Inflammatory macrophage treated with lipopolysaccharide for 1 hour (primary cell): ENCODE measurements at regions not wholly inside any gene's neighbourhood (a gene's known extent, or its start where the extent isn't known, plus 50 kb on each side); places are given as distances from the start of the nearest gene placed in this dataset.

Experiments used
- DNase-seq, 2 donors: peaks; one replicate each; pipeline ENCODE4 v3.0.0-alpha.2; 2020 to 2022

DNA sequence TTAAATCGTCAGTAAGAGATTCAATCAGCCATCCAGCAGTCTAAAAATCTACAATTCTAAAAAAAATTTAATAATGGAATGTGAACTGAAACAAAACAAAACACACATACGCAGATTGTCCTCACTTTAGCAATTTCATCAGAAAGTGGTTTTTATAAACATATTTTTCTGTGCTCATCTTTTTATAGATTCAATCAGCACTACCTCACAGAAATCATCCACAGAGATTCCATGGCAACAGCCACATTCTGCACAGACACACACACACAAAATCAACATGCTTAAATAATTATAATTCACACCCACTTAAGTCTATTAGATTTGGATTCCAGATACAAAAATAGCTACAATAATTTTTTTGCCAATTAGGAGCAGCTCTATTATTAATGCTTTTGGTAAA lies 149.0 kb upstream of the KCNIP4 start:
- no peak for DNase-seq

DNA sequence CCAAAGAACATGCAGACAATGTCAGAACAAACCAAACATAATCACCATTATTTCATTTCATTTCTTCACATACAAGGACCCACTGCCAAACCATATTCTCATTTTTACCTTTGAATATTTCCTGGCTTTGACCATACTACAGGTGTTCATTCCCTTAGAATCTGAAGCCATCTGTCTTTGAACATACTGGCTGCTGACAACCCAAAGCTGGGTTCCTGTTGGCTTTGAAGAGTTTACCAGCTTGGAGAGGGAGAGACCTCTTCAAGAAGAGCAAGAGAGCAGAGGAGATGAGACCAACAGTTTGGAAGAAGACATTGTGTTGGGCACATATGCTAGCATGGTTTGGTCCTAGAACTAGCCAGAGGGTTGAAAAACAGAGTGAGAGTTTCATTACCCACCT lies 145.6 kb upstream of the KCNIP4 start:
- no peak for DNase-seq

DNA sequence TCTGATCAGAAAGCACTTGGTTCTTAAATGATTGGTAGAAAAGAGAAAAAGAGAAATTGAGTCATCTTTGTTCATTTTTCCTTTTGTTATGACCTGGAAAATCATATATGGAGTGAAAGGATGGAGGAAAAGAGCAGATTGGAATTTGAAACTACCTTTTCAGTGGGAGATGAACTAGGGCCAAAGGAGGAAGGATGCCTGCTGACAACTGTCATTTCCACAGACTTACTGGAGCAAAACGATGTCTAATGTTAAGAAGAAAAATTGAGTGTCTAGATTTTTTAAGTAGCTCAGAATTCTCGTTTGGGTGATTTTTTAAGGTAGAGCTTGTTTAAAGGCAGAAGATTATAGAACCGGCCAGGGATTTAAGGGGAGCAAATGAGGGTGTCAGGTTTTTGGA lies 144.6 kb upstream of the KCNIP4 start:
- DNase-seq: no peak

DNA sequence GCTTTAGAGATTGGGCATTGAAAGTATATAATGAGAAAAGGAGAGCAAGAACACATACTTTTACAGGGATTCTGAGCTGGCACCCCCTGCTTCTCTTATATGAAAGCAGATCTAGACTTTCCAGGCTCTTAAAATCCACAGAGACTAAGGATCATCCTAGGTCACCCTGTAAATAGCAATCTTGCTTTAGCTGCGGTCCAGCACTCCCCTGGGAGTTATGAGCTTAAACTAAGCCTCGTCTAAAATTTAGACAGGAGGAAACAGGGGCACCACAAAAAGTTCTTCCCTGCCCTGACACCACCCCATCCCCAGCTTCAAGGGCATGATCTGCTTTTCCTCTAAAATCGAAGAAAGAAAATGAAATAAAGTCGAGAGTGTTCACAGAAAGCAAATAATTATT lies 143.3 kb upstream of the KCNIP4 start:
- DNase-seq: no peak

DNA sequence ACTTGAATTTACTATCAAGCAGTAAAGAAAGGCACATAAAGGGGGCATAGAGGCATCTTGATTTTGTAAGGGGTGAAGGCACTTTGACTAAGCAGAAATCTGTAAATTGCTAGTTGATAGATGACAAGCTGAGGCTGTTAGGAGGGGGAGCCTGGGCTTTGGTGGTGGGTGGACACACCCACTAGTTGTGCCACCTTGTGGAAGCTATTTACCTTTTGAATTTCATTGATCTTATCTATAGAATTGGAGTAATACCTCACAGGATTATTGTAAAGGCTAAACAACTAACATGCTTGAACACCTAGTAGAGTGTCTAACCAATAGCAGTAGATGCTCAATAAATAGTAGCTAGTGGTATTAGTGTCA lies 142.8 kb upstream of the KCNIP4 start:
- no peak for DNase-seq

DNA sequence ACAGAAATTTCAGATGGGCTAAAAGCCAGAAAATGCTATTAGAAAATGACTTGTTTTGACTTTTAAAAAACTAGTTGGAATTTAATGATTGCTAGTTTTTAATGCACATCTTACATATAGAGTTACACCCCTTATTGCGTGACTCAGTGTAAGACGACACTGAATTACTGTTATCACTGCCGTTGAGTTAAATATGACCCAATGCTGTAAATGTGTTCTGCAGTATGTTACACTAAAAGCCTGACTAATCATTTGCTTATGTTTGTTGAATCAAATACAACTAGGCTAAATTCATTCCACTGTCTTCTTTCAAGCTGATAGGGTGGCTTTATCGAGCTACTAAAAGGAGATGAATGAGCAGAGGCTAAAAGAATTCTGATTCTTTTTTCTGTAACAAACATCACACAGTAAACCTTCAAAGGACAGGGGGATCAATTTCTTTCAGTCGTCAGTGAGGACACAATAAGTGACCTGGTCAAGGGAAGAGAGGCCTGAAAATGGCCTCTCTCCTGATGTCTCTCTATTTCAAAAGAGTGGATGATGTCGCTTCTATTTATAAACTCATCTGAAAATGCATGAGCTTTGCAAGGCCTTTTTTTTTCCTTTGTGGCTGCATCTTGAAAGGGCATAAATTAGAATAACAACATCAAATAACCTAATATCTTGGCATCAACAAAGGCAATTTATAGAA lies 142.2 kb upstream of the KCNIP4 start:
- no peak for DNase-seq

DNA sequence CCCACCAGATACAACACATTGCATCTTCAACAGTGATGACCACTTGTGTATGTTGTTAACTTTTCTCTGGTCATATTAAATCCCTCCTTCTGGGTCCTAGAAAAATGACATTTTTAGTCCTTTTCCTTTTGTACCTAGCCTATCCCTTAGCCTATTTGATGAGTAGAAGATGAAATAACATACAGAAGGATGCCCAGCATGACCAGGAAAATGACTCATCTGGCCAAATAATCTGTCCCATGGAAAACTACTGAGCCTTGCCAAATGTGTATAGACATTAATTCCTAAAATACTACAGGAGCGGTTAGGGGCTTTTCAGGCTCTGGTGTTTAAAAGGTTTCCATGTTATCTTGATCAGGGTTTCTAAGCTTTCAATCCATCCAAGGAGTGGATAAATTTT lies 129.0 kb upstream of the KCNIP4 start:
- DNase-seq: no peak

DNA sequence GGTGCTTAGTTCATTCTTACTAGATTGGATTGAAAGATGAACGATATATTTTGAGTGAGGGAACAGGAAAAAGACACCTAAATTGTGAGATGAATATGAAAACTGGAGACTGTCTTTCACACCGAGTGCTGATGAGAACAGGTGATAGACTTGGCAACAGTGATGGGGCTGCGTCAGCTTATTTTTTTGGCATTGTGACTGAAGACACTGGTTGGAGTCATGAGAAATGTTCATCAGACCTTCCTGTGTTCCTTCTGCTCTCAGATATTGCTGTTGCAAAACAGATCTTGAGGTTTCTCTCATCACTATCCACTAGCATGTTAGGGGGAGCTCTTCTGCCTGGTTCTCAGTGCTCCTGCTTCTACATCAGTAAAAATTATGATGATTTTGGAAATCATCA lies 124.2 kb upstream of the KCNIP4 start:
- no peak for DNase-seq

DNA sequence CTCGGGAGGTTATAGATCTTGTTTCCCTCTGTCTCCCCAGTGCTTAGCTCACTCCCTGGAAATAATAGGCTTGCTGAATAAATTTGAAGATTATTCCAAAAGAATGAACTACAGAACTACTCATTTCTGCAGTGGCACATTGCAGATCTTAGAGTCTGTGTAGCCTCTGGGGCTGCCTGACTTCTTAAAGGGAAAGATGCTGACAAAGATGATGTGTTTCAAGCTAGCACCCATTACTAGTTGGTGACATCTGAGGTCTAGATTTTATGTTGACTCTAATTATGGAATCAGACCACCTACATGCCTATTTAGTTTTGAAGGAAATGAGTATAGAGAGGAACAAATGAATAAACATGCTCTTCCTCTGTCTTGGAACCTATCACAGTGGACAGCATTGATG lies 123.7 kb upstream of the KCNIP4 start:
- no peak for DNase-seq

DNA sequence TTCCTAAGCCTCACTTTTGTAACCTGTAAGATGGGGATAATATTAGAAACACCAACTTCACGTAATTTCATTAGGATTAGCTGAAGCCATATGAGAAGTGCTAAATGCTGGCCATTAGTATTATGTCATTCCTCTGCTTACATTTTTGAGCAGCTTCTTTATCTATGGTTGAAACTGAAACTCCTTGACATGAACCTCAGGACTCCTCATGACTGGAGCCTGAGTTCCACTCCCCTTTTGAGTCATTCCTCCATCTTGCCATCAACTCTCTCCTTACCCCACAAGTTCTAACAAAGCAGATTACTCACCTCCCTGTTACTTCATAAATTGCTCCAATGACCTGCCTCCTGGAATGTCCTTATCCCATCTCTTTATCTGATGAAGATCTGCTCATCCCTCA lies 123.2 kb upstream of the KCNIP4 start:
- DNase-seq: no peak

DNA sequence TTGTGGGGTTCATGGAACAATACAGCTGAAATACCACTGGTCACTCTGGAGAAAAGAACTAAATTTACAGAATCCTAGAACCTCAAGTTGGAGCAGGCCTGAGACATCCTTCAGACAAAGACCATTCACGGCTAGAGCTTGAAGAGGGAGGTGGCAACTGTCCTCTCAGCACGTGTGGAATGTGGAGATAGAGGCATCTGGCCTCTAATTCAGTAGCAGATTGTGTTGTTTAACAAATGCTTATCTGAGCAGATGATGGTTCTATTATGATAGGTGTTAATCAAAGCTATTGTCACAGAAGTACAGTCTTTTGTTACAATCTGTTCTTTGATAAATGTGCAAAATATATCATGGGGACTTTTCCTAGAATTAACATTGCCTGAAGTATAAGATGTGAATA lies 121.7 kb upstream of the KCNIP4 start:
- no peak for DNase-seq

DNA sequence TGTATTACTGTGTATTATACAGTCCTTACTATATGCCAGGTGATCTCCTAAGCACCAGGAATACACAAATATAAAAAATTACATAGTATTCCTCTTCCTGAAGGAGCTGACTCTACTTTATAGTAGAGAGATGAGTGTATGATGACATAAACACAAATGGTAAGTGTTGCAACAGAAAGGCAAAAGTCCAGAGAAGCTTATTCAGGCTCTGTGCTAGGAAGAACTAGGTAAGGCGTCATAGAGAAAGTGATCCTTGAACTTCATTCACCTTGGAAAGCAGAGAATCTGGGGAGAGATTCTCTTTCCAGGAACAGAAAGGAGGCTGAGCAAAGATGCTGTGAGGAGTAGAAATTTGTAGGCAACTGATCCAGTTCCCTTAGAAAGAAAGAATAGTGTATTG lies 115.0 kb upstream of the KCNIP4 start:
- DNase-seq: no peak

DNA sequence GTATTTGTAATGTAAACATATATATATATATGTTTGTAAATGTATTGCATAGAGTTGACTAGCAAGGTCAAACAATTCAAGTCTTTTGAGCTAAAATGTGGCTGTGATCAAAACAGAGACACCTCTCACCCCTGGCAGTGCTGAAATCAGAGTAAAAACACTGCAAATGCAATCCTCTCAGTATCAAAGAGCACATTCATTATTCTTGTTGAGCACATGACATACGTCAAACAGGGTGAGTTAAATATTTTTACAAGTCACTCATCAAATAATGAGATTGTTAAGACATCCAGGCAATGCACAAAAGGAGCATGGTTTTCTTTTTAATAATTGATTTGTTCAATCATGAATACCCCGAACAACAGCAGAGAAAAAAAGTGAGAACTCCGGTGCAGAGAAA lies 114.1 kb upstream of the KCNIP4 start:
- no peak for DNase-seq

DNA sequence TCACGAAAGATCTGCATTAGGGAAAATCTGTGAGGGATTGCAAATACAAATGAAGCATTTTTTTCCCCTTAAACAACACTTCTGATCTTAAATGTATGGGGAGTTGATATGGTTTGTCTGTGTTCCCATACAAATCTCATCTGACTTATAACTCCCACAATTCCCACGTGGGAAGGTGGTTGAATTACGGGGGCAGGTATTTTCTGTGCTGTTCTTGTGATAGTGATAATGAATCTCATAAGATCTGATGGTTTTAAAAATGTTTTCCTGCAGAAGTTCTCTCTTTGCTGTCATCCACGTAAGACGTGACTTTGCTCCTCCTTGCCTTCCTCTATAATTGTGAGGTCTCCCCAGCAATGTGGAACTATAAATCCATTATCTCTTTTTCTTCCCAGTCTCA lies 107.4 kb upstream of the KCNIP4 start:
- DNase-seq: no peak

DNA sequence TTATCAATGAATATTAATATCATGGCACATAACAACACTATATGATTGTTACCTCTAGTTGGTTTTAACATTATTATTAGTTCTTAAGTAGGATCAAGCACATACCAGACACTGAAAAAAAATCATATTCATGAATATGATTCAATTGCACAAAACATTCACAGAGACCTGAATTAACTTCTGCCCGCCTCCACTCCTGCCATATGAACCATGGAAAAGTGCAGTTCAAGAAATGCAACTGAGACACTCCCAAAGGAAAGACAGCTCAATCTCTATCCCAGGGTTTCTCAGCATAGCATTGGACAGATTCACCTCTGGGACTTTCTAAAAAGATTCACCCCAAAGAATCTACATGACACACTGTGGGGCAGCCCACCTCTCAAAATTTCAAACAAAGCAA lies 103.5 kb upstream of the KCNIP4 start:
- no peak for DNase-seq

DNA sequence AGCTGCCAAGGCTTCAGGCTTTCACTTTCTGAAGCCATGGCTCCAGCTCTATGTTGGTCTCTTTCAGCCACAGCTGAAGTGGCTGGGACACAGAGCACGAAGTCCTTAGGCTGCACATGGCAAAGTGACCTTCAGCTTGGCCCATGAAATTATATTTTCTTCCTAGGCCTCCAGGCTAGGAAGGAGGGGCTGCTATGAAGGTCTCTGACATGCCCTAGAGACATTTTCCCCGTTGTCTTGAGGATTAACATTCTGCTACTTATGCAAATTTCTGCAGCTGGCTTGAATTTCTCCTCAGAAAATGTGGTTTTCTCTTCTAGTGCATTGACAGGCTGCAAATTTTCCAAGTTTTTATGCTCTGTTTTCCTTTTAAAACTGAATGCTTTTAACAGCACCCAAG lies 99.8 kb upstream of the KCNIP4 start:
- no peak for DNase-seq

DNA sequence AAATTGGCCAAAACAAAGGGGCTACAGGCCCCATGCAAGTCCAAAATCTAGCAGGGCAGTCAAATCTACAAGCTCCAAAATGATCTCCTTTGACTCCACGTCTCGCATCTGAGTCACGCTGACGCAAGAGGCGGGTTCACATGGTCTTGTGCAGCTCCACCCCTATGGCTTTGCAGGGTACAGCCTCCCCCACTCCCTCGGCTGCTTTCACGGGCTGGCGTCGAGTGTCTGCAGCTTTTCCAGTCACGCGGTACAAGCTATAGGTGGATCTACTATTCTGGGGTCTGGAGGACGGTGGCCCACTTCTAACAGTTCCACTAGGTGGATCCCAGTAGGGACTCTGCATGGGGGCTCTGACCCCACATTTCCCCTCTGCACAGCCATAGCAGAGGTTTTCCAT lies 99.2 kb upstream of the KCNIP4 start:
- DNase-seq: no peak

DNA sequence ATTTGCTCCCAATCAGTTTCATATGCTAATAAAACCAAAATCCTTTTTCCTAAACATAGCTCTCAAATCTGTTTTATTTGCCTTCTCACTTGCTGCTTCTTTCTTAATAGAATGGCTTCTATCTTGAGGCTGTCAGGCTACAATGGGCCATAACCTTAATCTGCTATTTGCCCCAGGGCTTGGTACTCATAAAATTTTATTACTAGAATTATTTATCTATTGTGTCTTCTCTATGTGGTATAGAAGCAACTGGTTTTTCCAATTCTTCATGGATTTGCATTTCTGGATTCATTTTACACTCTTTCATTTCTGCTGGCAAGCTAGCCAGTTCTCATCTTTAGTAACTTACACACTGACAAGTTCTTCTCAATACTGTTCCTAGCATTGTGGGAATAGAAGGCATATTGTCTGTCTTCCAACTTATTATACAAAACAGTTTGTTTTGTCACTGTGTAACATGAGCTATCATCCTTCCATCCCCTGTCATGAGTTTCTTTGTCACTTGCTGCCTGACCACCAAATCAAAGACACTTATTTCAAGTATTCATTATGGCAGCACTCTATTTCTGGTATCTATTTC lies 96.6 kb upstream of the KCNIP4 start:
- DNase-seq: no peak

DNA sequence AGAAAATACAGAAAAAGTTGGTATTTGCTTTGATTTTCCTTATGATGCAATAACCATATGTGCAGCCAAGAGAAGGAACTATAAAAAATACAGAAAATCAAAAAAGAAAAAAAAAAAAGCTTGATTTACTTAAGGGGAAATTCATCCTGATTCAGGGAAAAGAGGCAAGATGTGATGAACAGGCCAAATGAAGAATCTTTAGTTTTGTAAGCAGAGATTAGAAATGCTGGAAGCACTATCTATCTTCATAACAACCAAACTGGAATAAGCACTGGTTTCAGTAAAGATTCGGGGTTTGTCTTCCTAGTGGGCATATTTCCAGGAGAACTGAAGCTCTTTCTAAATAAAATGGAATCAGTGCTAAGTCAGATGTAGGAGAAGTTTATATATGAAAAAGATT lies 82.9 kb upstream of the KCNIP4 start:
- DNase-seq: no peak

DNA sequence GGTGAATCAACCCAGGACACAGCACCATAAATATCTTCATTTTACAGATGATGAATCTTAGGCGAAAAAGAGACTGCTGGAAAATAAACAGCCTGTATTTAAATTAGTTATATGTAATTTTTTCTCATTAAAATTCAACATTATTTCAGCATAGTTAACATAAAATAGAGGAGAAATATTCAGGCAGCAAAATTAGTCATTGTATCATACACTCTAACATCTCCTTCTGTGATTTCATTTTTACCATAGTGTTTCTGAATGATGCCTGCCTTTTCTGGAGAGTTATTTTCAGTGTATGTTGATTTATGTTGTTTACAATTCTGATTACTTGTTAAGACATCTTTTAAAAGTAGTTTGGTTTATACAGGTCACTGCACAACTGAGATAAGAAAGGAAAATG lies 82.3 kb upstream of the KCNIP4 start:
- no peak for DNase-seq

DNA sequence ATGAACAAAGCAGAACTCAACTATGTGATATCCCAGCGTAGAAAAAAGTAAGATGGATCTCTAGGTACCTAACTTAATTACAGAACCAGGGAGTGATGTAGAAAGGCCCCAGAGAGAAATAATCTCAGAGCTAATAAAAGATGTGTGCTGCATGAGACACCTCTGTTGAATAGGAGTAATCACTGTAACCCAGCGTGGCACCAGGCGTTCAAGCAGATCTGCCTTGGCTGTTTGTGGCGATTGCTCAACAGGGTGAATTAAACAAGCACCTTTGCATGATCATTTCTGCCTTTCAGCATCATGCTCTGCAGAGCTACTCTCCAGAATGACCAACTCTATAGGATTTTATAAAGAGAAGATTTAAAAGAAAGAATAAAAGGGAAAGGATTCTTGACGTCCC lies 81.7 kb upstream of the KCNIP4 start:
- DNase-seq: no peak

DNA sequence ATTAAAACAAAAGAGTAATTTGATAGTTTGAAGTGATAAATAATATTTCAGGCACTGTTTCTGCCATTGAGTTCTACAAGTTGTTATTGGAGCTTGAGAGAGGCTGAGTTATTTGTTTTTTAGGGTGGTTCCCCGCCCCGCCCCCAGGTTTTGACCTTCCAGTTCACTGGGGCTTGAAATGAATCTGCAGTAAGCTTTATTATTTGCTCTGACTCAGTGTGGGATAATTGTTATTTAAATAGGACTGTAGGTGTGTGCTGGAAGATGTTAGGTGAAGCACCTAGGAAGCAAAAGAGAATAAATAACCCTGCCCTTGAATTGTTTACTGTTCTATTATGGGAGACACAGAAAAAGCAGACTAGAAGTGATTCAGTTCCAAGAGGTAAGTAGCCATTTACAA lies 81.2 kb upstream of the KCNIP4 start:
- no peak for DNase-seq

DNA sequence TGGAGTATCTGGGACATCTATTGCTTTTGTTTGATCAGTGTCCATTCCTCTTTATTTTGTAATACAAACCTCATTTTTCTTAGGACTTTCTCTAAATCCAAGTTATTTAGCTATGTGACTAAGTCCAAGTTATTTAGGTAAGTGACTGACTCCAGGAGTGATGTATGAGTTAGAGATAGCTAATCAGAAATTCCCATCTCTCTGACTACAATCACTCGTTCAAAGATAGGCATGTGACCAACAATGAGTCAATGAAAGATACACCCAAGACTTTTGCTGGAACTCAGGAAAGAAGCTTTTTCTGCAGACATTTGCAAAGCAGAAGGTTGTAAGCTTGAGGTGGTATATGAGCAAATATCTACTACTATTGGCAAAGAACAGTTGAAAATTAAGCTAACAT lies 72.5 kb upstream of the KCNIP4 start:
- DNase-seq: no peak

DNA sequence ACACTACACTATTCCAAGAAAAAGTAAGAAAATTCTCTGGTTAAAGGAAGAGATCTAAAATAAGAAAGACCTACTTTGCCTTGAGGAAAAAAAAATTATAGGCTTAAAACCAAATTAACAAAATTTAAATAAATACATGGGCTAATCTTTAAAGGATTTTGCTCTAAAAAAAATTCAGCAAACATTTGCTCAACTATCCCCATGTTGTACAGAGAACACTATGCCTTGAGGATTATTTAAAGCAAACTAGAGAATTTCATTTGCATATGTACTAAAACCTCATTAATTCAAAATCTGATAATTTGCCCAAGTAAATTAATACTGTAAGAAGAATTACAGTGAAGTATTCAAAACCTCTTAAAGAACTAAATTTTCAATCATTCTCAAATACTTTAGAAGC lies 71.6 kb upstream of the KCNIP4 start:
- DNase-seq: no peak

DNA sequence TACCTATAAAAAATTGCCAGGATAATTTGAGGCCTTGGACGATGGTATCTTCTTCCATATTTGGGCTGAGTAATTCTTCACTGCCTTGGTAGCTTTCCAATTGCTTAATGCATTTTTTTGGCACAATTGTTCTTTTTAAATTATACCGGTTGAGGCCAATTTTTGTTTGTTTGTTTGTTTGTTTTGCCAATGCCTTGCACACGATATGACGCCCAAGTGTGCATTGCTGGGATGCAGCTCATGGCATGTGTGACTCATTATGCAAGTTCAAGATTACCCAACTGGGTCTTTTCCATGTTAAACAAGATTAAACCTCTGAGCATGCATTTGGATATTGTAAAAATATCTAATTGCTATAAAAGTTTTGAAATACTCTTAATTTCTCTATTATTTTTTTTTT lies 71.1 kb upstream of the KCNIP4 start:
- DNase-seq: no peak
